ENCODE measurements at regions not wholly inside any gene's neighbourhood (a gene's known extent, or its start where the extent isn't known, plus 50 kb on each side); places are given as distances from the start of the nearest gene placed in this dataset.

DNA sequence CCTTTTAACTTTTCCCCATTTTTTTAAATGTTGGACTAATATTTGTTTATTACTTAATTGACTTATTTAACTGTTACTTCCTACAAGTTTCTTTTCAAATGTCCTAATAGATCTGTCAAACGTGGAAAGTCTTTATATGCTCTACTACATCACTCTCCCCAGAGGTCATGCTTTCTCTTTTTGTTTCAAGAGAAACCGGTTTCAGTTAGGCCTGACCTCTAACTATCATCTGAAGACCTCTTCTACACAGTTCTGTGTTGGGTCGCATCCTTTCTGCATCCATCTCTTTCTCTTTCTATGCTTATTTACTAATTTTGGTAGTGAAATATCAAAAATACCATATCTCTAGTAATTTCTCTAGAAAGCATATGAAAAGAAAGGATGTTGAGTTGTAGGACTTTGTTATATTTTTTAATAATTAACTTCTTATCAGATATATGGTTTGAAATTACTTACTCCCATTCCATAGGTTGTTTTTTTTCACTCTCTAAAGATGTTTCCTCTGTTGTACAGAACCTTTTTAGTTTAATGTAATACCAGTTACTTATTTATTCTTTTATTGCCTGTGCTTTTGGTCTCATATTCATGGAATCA lies 781.2 kb upstream of the ARPP21 start:
- no peak for TF ChIP-seq POLR2A (IDR thresholded peaks at IDR 0.05)
- TF ChIP-seq, protein P1, sequence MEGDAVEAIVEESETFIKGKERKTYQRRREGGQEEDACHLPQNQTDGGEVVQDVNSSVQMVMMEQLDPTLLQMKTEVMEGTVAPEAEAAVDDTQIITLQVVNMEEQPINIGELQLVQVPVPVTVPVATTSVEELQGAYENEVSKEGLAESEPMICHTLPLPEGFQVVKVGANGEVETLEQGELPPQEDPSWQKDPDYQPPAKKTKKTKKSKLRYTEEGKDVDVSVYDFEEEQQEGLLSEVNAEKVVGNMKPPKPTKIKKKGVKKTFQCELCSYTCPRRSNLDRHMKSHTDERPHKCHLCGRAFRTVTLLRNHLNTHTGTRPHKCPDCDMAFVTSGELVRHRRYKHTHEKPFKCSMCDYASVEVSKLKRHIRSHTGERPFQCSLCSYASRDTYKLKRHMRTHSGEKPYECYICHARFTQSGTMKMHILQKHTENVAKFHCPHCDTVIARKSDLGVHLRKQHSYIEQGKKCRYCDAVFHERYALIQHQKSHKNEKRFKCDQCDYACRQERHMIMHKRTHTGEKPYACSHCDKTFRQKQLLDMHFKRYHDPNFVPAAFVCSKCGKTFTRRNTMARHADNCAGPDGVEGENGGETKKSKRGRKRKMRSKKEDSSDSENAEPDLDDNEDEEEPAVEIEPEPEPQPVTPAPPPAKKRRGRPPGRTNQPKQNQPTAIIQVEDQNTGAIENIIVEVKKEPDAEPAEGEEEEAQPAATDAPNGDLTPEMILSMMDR (IDR thresholded peaks at IDR 0.05), result no peak

Measured in lower leg skin (tissue), 3 donors.